ENCODE measurements at regions not wholly inside any gene's neighbourhood (a gene's known extent, or its start where the extent isn't known, plus 50 kb on each side); places are given as distances from the start of the nearest gene placed in this dataset.

GRCh38 chr6:167442796-167443680 is 118.2 kb downstream of the TTLL2 start:
- no peak for DNase-seq

- DNase-seq = no peak
Observed at GRCh38 chr6:167444602-167445346, 119.9 kb downstream of the TTLL2 start.

GRCh38 chr6:167445568-167445967 is 120.7 kb downstream of the TTLL2 start:
- no peak for DNase-seq

GRCh38 chr6:167446046-167446445 is 121.2 kb downstream of the TTLL2 start:
- no peak for DNase-seq

- DNase-seq = no peak
Observed at GRCh38 chr6:167446971-167447370, 122.1 kb downstream of the TTLL2 start.

GRCh38 chr6:167448378-167448777 is 123.5 kb downstream of the TTLL2 start:
- DNase-seq = no peak

GRCh38 chr6:167449094-167449861 is 124.4 kb downstream of the TTLL2 start:
- DNase-seq = no peak

- DNase-seq = peak; percentile 16 to 32
Observed at GRCh38 chr6:167450626-167451025, 125.7 kb downstream of the TTLL2 start.

GRCh38 chr6:167452338-167453081 is 127.6 kb downstream of the TTLL2 start:
- no peak for DNase-seq

- no peak for DNase-seq
Observed at GRCh38 chr6:167453082-167453446, 128.2 kb downstream of the TTLL2 start.

- DNase-seq = no peak
Observed at GRCh38 chr6:167454003-167454402, 129.1 kb downstream of the TTLL2 start.

- no peak for DNase-seq
Observed at GRCh38 chr6:167455371-167455770, 130.5 kb downstream of the TTLL2 start.

- no peak for DNase-seq
Observed at GRCh38 chr6:167462514-167463312, 137.8 kb downstream of the TTLL2 start.

- DNase-seq = no peak
Observed at GRCh38 chr6:167464177-167464576, 139.3 kb downstream of the TTLL2 start.

GRCh38 chr6:167465482-167465881 is 140.6 kb downstream of the TTLL2 start:
- no peak for DNase-seq

GRCh38 chr6:167467282-167467681 is 142.4 kb downstream of the TTLL2 start:
- no peak for DNase-seq

- no peak for DNase-seq
Observed at GRCh38 chr6:167467793-167468431, 143.0 kb downstream of the TTLL2 start.

- no peak for DNase-seq
Observed at GRCh38 chr6:167469101-167469500, 144.2 kb downstream of the TTLL2 start.

GRCh38 chr6:167469672-167470071 is 144.8 kb downstream of the TTLL2 start:
- no peak for DNase-seq

- no peak for DNase-seq
Observed at GRCh38 chr6:167470101-167470835, 145.4 kb downstream of the TTLL2 start.
